ENCODE measurements at regions not wholly inside any gene's neighbourhood (a gene's known extent, or its start where the extent isn't known, plus 50 kb on each side); places are given as distances from the start of the nearest gene placed in this dataset.
"Not testable (repeated sequence)": the region's sequence is repeated elsewhere in the genome, so short reads cannot be mapped to it uniquely, and the experiment has no call there.

DNA sequence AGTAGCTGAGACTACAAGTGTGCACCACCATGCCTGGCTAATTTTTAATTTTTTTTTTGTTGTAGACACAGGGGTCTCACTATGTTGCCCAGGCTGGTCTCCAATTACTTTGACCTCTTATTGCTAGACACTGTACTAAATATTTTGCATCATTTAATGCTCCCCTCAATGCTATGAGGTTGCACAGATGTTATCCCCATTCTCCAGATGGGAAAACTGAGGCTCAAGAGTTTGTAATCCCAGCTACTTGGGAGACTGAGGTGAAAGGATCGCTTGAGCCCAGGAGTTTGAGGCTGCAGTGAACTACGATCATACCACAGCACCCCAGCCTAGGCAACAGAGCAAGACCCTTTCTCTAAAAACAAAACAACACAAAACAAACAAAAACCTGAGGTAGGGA is 443.3 kb upstream of the C16orf82 start:
- no peak overlapping the region for H3K4me2 ChIP-seq (ENCODE audit: control insufficient read depth, extremely low read depth, insufficient read depth, low read depth, low read length)
- H3K36me3 ChIP-seq (ENCODE audit: control insufficient read depth in 2 of 2, extremely low read depth in 1 of 2, insufficient read depth in 2 of 2, low read length in 2 of 2) = no peaks in the 10 kb centered on the region
- no peak overlapping the region for H2AFZ ChIP-seq (ENCODE audit: control insufficient read depth, low read length)
- no peak overlapping the region for H3K4me3 ChIP-seq (ENCODE audit: control insufficient read depth in 2 of 3, extremely low read depth in 1 of 3, insufficient read depth in 2 of 3, low read depth in 1 of 3, low read length in 3 of 3)
- no peaks in the 10 kb centered on the region for H3K9me1 ChIP-seq (ENCODE audit: control insufficient read depth, extremely low read depth, insufficient read depth, low read length)
- dilution Hi-C loops (cut with MboI; ENCODE audit: extremely low pct_ligation_motif_present, low sequenced_read_pairs) = no loop called here
- H4K20me1 ChIP-seq (ENCODE audit: control insufficient read depth, extremely low read depth, insufficient read depth, low read length) = no peaks in the 10 kb centered on the region
- H3K27me3 ChIP-seq (ENCODE audit: control insufficient read depth, extremely low read depth, insufficient read depth, low read length) = no peaks in the 10 kb centered on the region
- no peaks in the 10 kb centered on the region for H3K79me2 ChIP-seq (ENCODE audit: control insufficient read depth, insufficient read depth, low read length)
- no peak overlapping the region for H3K9ac ChIP-seq (ENCODE audit: control insufficient read depth, extremely low read depth, insufficient read depth, low read length)
- peaks cover 1% of the 10 kb centered on the region for H3K9me3 ChIP-seq (ENCODE audit: control insufficient read depth, low read depth, low read length)
- H3K27ac ChIP-seq (ENCODE audit: control insufficient read depth, insufficient read depth, low read length) = no peak overlapping the region
- FAIRE-seq (no peak), DNase-seq (ENCODE audit: low read depth, low spot score) (no peak)
- H3K4me1 ChIP-seq (ENCODE audit: control insufficient read depth, extremely low read depth, insufficient read depth, low read length) = no peaks in the 10 kb centered on the region
- TF ChIP-seq CTCF (optimal IDR thresholded peaks at IDR 0.05 in 1 of 3, IDR thresholded peaks at IDR 0.05 in 1 of 3, conservative IDR thresholded peaks at IDR 0.05 in 1 of 3; ENCODE audit: extremely low read depth in 1 of 3, insufficient read depth in 2 of 3, low read length in 3 of 3) (no peak), EZH2 (IDR thresholded peaks at IDR 0.05; ENCODE audit: low read length) (no peak)

DNA sequence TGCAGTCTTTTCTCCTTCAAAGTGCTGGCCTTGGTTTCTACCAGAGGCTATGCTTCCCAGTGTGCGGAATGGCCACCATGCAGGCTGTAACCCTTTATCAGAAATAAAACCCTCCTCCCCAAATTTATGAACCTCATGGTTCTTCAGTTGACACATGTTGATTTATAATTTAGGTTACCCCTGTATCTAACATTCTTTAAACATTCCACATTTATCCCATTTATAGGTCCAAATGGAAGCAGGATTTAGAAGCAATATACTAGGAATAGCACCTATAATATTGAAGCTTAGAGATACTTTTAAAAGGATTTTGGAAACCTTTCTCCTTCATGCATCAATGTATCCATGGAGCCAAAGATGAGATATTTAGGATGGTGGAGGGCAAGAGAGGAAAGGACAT is 438.8 kb upstream of the C16orf82 start:
- Histone ChIP-seq H3K79me2 (ENCODE audit: control insufficient read depth, insufficient read depth, low read length) (no peaks in the 10 kb centered on the region), H3K27ac (ENCODE audit: control insufficient read depth, insufficient read depth, low read length) (no peak overlapping the region), H3K4me2 (ENCODE audit: control insufficient read depth, extremely low read depth, insufficient read depth, low read depth, low read length) (no peak overlapping the region), H3K4me1 (ENCODE audit: control insufficient read depth, extremely low read depth, insufficient read depth, low read length) (no peaks in the 10 kb centered on the region), H3K27me3 (ENCODE audit: control insufficient read depth, extremely low read depth, insufficient read depth, low read length) (no peaks in the 10 kb centered on the region), H3K36me3 (ENCODE audit: control insufficient read depth in 2 of 2, extremely low read depth in 1 of 2, insufficient read depth in 2 of 2, low read length in 2 of 2) (no peaks in the 10 kb centered on the region), H3K9me3 (ENCODE audit: control insufficient read depth, low read depth, low read length) (no peaks in the 10 kb centered on the region), H3K4me3 (ENCODE audit: control insufficient read depth in 2 of 3, extremely low read depth in 1 of 3, insufficient read depth in 2 of 3, low read depth in 1 of 3, low read length in 3 of 3) (no peak overlapping the region), H4K20me1 (ENCODE audit: control insufficient read depth, extremely low read depth, insufficient read depth, low read length) (no peaks in the 10 kb centered on the region), H3K9ac (ENCODE audit: control insufficient read depth, extremely low read depth, insufficient read depth, low read length) (no peak overlapping the region), H3K9me1 (ENCODE audit: control insufficient read depth, extremely low read depth, insufficient read depth, low read length) (no peaks in the 10 kb centered on the region), H2AFZ (ENCODE audit: control insufficient read depth, low read length) (no peak overlapping the region)
- DNase-seq (ENCODE audit: low read depth, low spot score) (no peak), FAIRE-seq (no peak)
- TF ChIP-seq CTCF (optimal IDR thresholded peaks at IDR 0.05 in 1 of 3, IDR thresholded peaks at IDR 0.05 in 1 of 3, conservative IDR thresholded peaks at IDR 0.05 in 1 of 3; ENCODE audit: extremely low read depth in 1 of 3, insufficient read depth in 2 of 3, low read length in 3 of 3) = no peak
- no peak for TF ChIP-seq EZH2 (IDR thresholded peaks at IDR 0.05; ENCODE audit: low read length)
- dilution Hi-C loops (cut with MboI; ENCODE audit: extremely low pct_ligation_motif_present, low sequenced_read_pairs) = no loop called here

DNA sequence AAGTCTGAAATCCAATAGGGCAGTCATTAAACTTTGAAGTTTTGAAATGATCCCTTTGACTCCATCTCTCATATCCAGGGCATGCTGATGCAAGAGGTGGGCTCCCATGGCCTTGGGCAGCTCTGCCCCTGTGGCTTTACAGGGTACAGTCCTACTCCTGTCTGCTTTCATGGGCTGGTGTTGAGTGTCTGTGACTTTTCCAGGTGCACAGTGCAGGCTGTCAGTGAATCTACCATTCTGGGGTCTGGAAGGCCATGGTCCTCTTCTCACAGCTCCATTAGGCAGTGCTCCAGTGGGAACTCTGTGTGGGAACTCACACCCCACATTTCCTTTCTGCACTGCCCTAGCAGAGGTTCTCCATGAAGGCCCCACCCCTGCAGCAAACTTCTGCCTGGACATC is 435.4 kb upstream of the C16orf82 start:
- H2AFZ ChIP-seq (ENCODE audit: control insufficient read depth, low read length); H3K9me1 ChIP-seq (ENCODE audit: control insufficient read depth, extremely low read depth, insufficient read depth, low read length); H3K4me2 ChIP-seq (ENCODE audit: control insufficient read depth, extremely low read depth, insufficient read depth, low read depth, low read length); DNase-seq (ENCODE audit: low read depth, low spot score); dilution Hi-C loops (cut with MboI; ENCODE audit: extremely low pct_ligation_motif_present, low sequenced_read_pairs); H3K9me3 ChIP-seq (ENCODE audit: control insufficient read depth, low read depth, low read length); H4K20me1 ChIP-seq (ENCODE audit: control insufficient read depth, extremely low read depth, insufficient read depth, low read length); H3K79me2 ChIP-seq (ENCODE audit: control insufficient read depth, insufficient read depth, low read length); H3K27me3 ChIP-seq (ENCODE audit: control insufficient read depth, extremely low read depth, insufficient read depth, low read length); H3K4me1 ChIP-seq (ENCODE audit: control insufficient read depth, extremely low read depth, insufficient read depth, low read length); H3K36me3 ChIP-seq (ENCODE audit: control insufficient read depth in 2 of 2, extremely low read depth in 1 of 2, insufficient read depth in 2 of 2, low read length in 2 of 2); H3K4me3 ChIP-seq (ENCODE audit: control insufficient read depth in 2 of 3, extremely low read depth in 1 of 3, insufficient read depth in 2 of 3, low read depth in 1 of 3, low read length in 3 of 3); H3K9ac ChIP-seq (ENCODE audit: control insufficient read depth, extremely low read depth, insufficient read depth, low read length); H3K27ac ChIP-seq (ENCODE audit: control insufficient read depth, insufficient read depth, low read length); FAIRE-seq: not testable (repeated sequence)
